ENCODE measurements at regions not wholly inside any gene's neighbourhood (a gene's known extent, or its start where the extent isn't known, plus 50 kb on each side); places are given as distances from the start of the nearest gene placed in this dataset.

DNA sequence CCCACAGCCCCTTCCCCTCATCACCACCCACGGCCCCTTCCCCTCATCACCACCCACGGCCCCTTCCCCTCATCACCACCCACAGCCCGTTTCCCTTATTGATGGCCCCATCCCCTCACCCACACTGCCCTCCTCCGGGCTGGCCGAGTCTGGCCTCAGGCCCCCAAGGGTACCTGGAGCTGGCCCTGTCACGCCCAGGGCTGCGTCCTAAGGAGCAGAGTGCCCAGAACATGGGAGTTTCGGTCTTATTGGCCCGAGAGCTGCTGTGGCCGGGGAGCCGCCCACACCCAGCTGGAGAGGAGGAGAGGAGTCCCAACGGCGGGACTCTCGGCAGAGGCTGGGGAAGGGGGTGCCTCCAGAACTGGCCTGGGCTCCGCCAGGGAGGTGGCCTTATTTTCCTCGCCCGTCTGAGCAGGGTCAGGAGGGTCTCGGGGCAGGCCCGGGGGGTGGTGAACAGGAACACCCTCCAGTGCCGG lies 182.3 kb downstream of the KIF26A start:
- TF ChIP-seq, protein P1, sequence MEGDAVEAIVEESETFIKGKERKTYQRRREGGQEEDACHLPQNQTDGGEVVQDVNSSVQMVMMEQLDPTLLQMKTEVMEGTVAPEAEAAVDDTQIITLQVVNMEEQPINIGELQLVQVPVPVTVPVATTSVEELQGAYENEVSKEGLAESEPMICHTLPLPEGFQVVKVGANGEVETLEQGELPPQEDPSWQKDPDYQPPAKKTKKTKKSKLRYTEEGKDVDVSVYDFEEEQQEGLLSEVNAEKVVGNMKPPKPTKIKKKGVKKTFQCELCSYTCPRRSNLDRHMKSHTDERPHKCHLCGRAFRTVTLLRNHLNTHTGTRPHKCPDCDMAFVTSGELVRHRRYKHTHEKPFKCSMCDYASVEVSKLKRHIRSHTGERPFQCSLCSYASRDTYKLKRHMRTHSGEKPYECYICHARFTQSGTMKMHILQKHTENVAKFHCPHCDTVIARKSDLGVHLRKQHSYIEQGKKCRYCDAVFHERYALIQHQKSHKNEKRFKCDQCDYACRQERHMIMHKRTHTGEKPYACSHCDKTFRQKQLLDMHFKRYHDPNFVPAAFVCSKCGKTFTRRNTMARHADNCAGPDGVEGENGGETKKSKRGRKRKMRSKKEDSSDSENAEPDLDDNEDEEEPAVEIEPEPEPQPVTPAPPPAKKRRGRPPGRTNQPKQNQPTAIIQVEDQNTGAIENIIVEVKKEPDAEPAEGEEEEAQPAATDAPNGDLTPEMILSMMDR (IDR thresholded peaks at IDR 0.05), result no peak
- no peak for TF ChIP-seq POLR2A (IDR thresholded peaks at IDR 0.05)
